Neural cell (in vitro differentiated cells): ENCODE measurements at regions not wholly inside any gene's neighbourhood (a gene's known extent, or its start where the extent isn't known, plus 50 kb on each side); places are given as distances from the start of the nearest gene placed in this dataset.

Experiments
- H2AFZ ChIP-seq: fragments of 200-600, 300-800 bp; sonication (generic), shearing (Covaris generic); 2 replicates; pipeline ENCODE4 v1.6.0; 2014; ENCODE audit warnings: low read depth, mild to moderate bottlenecking, antibody characterized with exemption, low read length, moderate library complexity
- H3F3A ChIP-seq: fragments of 200-600 bp; shearing (Covaris generic); 2 replicates; pipeline ENCODE4 v1.6.1; 2016; ENCODE audit warnings: mild to moderate bottlenecking, moderate library complexity, mixed read lengths, antibody characterized with exemption, low read length; ENCODE audit not compliant: insufficient read depth, poor library complexity, severe bottlenecking
- H3K27ac ChIP-seq: fragments of 200-600, 300-800 bp; sonication (generic), shearing (Covaris generic); 2 replicates; pipeline ENCODE4 v1.5.1; 2014; ENCODE audit warnings: mild to moderate bottlenecking, low read length, moderate library complexity
- H3K27me3 ChIP-seq: fragments of 300-800, 200-600 bp; sonication (generic), shearing (Covaris generic); 2 replicates; pipeline ENCODE4 v1.6.0; 2014; ENCODE audit warnings: mild to moderate bottlenecking, low read depth, low read length, moderate library complexity; ENCODE audit not compliant: insufficient read depth
- H3K36me3 ChIP-seq: fragments of 300-800, 200-600 bp; sonication (generic), shearing (Covaris generic); 2 replicates; pipeline ENCODE4 v1.5.1; 2014; ENCODE audit warnings: mild to moderate bottlenecking, antibody characterized with exemption, low read length, moderate library complexity; ENCODE audit not compliant: insufficient read depth
- H3K4me2 ChIP-seq: fragments of 300-800, 200-600 bp; sonication (generic), shearing (Covaris generic); 2 replicates; pipeline ENCODE4 v1.6.0; 2014; ENCODE audit warnings: mild to moderate bottlenecking, low read length
- H3K4me3 ChIP-seq: fragments of 300-800, 200-600 bp; sonication (generic), shearing (Covaris generic); 2 replicates; pipeline ENCODE4 v1.5.1; 2014; ENCODE audit warnings: mild to moderate bottlenecking, low read length, moderate library complexity
- H3K79me2 ChIP-seq: fragments of 200-600 bp; shearing (Covaris generic); replicated peaks from 2 replicates; pipeline ENCODE4 v1.6.0; 2014; ENCODE audit warnings: mild to moderate bottlenecking, low read length, moderate library complexity; ENCODE audit not compliant: insufficient read depth
- H3K9ac ChIP-seq: fragments of 300-800, 200-600 bp; sonication (generic), shearing (Covaris generic); 2 replicates; pipeline ENCODE4 v1.6.1; 2016; ENCODE audit warnings: mild to moderate bottlenecking, low read length, mixed read lengths
- H3K9me2 ChIP-seq: fragments of 200-600 bp; shearing (Covaris generic); 2 replicates; pipeline ENCODE4 v1.6.1; 2016; ENCODE audit warnings: mild to moderate bottlenecking, low read length, mixed read lengths; ENCODE audit not compliant: insufficient read depth
- H3K9me3 ChIP-seq: fragments of 200-600, 300-800 bp; sonication (generic), shearing (Covaris generic); 2 replicates; pipeline ENCODE4 v1.6.1; 2016; ENCODE audit warnings: mild to moderate bottlenecking, mixed run types, low read length, moderate library complexity, mixed read lengths
- H4K20me1 ChIP-seq: fragments of 200-600 bp; shearing (Covaris generic); 2 replicates; pipeline ENCODE4 v1.6.1; 2016; ENCODE audit warnings: mild to moderate bottlenecking, mixed run types; ENCODE audit not compliant: insufficient read depth
- EP300 ChIP-seq: fragments of 450-650 bp; conservative IDR thresholded peaks from 2 replicates; pipeline ENCODE4 v1.6.1; 2014; ENCODE audit warnings: antibody characterized with exemption, mild to moderate bottlenecking, moderate library complexity; ENCODE audit not compliant: poor library complexity, severe bottlenecking
- EZH2 ChIP-seq: fragments of 200-600, 300-800 bp; shearing (Covaris generic), sonication (generic); IDR thresholded peaks from 2 replicates; pipeline ENCODE4 v1.6.1; 2014; ENCODE audit warnings: antibody characterized with exemption, low read length, borderline replicate concordance, mild to moderate bottlenecking; ENCODE audit not compliant: insufficient read depth, poor library complexity, severe bottlenecking
- MXI1 ChIP-seq: fragments of 450-650 bp; conservative IDR thresholded peaks from 2 replicates; pipeline ENCODE4 v1.6.1; 2014; ENCODE audit warnings: antibody characterized with exemption, mild to moderate bottlenecking; ENCODE audit not compliant: poor library complexity, severe bottlenecking
- POLR2AphosphoS5 ChIP-seq: IDR thresholded peaks from 2 replicates; pipeline ENCODE4 v1.6.1; 2012
- RAD21 ChIP-seq: fragments of 450-650 bp; conservative IDR thresholded peaks from 2 replicates; pipeline ENCODE4 v1.6.1; 2014; ENCODE audit warnings: antibody characterized with exemption, mild to moderate bottlenecking, moderate library complexity
- SMC3 ChIP-seq: fragments of 450-650 bp; conservative IDR thresholded peaks from 2 replicates; pipeline ENCODE4 v1.6.1; 2014; ENCODE audit warnings: antibody characterized with exemption, mild to moderate bottlenecking, moderate library complexity; ENCODE audit not compliant: poor library complexity
- TAF1 ChIP-seq: IDR thresholded peaks from 2 replicates; pipeline ENCODE4 v1.6.1; 2012; ENCODE audit warnings: low read depth
- TF ChIP-seq, protein P1 (sequence below): fragments of 450-650 bp; IDR thresholded peaks from 2 replicates; pipeline ENCODE4 v1.5.1; 2014; ENCODE audit warnings: antibody characterized with exemption, mild to moderate bottlenecking, moderate library complexity; ENCODE audit not compliant: poor library complexity, severe bottlenecking
- TF ChIP-seq, protein P2 (sequence below): IDR thresholded peaks from 2 replicates; pipeline ENCODE4 v1.6.1; 2012; ENCODE audit warnings: borderline replicate concordance

DNA sequence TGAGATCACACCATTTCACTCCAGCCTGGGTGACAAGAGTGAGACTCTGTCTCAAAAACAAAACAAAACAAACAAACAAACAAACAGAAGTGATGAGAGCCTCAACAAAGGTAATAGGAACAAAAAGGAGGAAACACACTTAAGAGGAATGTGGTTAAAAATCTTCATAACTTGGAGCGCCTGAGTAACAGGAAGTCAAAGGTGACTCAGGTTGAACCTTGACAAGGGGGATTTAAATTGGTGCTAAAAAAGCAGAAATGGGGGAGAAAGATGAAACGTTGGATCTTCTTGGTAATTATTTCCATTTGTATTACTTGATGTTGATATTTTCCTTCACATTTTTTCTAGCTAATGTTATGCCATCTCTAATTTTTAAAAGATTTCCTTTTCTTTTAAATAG, 318.5 kb upstream of the TCF4 start:
- H3K27ac ChIP-seq: no peak overlapping the region
- H4K20me1 ChIP-seq: no peaks in the 10 kb centered on the region
- no peaks in the 10 kb centered on the region for H3K9me3 ChIP-seq
- no peaks in the 10 kb centered on the region for H3K36me3 ChIP-seq
- H3K27me3 ChIP-seq: no peaks in the 10 kb centered on the region
- H3K4me3 ChIP-seq: no peak overlapping the region
- no peaks in the 10 kb centered on the region for H3K9me2 ChIP-seq
- no peak overlapping the region for H3K4me2 ChIP-seq
- H2AFZ ChIP-seq: no peak overlapping the region
- H3K9ac ChIP-seq: no peak overlapping the region
- no peaks in the 10 kb centered on the region for H3F3A ChIP-seq
- no peak for TF ChIP-seq EP300
- H3K79me2 ChIP-seq: no peaks in the 10 kb centered on the region

DNA sequence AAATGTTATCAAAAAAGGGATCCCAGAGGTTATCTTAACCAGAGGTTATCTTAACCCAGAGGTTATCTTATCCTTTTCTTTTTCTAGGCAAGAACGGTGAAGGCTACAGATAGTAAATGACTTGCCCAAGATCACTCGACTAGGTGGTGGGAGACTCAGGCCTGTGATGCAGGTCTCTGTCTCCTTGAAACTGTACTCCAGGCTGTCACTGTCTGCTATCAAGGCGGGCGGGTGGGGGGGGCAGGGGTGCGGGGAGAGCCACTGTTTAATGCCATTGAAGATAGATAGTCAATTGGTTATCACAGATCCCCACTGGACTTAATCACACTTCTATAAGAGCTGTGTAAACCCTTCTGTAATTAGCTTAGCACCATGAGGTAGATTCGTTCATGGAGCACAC, 315.9 kb upstream of the TCF4 start:
- Histone ChIP-seq H3K4me2 (no peak overlapping the region), H3K4me3 (no peak overlapping the region), H3K9me2 (no peaks in the 10 kb centered on the region), H3F3A (no peaks in the 10 kb centered on the region), H2AFZ (no peak overlapping the region), H3K27me3 (no peaks in the 10 kb centered on the region), H3K79me2 (no peaks in the 10 kb centered on the region), H3K27ac (no peak overlapping the region), H4K20me1 (no peaks in the 10 kb centered on the region), H3K36me3 (no peaks in the 10 kb centered on the region), H3K9ac (no peak overlapping the region), H3K9me3 (no peaks in the 10 kb centered on the region)
- no peak for TF ChIP-seq RAD21
- TF ChIP-seq, protein P1, sequence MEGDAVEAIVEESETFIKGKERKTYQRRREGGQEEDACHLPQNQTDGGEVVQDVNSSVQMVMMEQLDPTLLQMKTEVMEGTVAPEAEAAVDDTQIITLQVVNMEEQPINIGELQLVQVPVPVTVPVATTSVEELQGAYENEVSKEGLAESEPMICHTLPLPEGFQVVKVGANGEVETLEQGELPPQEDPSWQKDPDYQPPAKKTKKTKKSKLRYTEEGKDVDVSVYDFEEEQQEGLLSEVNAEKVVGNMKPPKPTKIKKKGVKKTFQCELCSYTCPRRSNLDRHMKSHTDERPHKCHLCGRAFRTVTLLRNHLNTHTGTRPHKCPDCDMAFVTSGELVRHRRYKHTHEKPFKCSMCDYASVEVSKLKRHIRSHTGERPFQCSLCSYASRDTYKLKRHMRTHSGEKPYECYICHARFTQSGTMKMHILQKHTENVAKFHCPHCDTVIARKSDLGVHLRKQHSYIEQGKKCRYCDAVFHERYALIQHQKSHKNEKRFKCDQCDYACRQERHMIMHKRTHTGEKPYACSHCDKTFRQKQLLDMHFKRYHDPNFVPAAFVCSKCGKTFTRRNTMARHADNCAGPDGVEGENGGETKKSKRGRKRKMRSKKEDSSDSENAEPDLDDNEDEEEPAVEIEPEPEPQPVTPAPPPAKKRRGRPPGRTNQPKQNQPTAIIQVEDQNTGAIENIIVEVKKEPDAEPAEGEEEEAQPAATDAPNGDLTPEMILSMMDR: no peak
- no peak for TF ChIP-seq SMC3
- TF ChIP-seq, protein P2, sequence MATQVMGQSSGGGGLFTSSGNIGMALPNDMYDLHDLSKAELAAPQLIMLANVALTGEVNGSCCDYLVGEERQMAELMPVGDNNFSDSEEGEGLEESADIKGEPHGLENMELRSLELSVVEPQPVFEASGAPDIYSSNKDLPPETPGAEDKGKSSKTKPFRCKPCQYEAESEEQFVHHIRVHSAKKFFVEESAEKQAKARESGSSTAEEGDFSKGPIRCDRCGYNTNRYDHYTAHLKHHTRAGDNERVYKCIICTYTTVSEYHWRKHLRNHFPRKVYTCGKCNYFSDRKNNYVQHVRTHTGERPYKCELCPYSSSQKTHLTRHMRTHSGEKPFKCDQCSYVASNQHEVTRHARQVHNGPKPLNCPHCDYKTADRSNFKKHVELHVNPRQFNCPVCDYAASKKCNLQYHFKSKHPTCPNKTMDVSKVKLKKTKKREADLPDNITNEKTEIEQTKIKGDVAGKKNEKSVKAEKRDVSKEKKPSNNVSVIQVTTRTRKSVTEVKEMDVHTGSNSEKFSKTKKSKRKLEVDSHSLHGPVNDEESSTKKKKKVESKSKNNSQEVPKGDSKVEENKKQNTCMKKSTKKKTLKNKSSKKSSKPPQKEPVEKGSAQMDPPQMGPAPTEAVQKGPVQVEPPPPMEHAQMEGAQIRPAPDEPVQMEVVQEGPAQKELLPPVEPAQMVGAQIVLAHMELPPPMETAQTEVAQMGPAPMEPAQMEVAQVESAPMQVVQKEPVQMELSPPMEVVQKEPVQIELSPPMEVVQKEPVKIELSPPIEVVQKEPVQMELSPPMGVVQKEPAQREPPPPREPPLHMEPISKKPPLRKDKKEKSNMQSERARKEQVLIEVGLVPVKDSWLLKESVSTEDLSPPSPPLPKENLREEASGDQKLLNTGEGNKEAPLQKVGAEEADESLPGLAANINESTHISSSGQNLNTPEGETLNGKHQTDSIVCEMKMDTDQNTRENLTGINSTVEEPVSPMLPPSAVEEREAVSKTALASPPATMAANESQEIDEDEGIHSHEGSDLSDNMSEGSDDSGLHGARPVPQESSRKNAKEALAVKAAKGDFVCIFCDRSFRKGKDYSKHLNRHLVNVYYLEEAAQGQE: no peak
- TF ChIP-seq MXI1: no peak
- TF ChIP-seq EP300: no peak
- TF ChIP-seq TAF1: no peak
- TF ChIP-seq POLR2AphosphoS5: no peak
- no peak for TF ChIP-seq EZH2

DNA sequence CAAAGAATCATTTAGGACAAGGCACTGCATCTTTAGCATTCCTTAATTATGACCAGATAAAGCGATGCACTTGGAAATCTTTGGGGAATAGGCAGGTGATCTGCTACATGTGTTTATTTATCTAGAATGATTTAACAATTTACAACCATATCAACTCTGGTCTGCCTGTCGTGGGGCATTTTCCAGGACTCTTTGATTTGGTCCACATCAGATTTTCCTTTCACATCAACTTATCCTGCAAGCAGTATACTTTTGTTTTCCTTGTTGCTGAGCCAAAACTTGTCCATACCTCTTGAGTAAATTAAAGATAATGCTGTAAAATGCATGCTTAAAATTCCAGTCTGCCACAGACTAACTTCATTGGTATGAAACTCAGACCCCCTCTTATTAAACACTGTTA, 312.4 kb upstream of the TCF4 start:
- no peaks in the 10 kb centered on the region for H3K9me2 ChIP-seq
- H2AFZ ChIP-seq: no peak overlapping the region
- H3F3A ChIP-seq: no peaks in the 10 kb centered on the region
- no peak overlapping the region for H3K9ac ChIP-seq
- H3K27ac ChIP-seq: no peak overlapping the region
- no peak overlapping the region for H3K4me3 ChIP-seq
- H3K27me3 ChIP-seq: no peaks in the 10 kb centered on the region
- TF ChIP-seq RAD21 (no peak), MXI1 (no peak)
- no peaks in the 10 kb centered on the region for H3K9me3 ChIP-seq
- no peaks in the 10 kb centered on the region for H3K79me2 ChIP-seq
- H3K36me3 ChIP-seq: no peaks in the 10 kb centered on the region
- H3K4me2 ChIP-seq: no peak overlapping the region
- no peaks in the 10 kb centered on the region for H4K20me1 ChIP-seq
